GM19025 (cell line): ENCODE measurements at regions not wholly inside any gene's neighbourhood (a gene's known extent, or its start where the extent isn't known, plus 50 kb on each side); places are given as distances from the start of the nearest gene placed in this dataset.

Source experiments
- ATAC-seq: cut with Tn5 transposase; IDR thresholded peaks from one replicate; pipeline ENCODE4 v1.9.1; 2021; ENCODE audit warnings: mild to moderate bottlenecking, low read depth, moderate library complexity; ENCODE audit not compliant: unreplicated experiment

GRCh38 chr10:105700218-105700617 is 1059.1 kb downstream of the SORCS3 start:
- no peak for ATAC-seq

- no peak for ATAC-seq
Measured at GRCh38 chr10:105699504-105699903, 1058.4 kb downstream of the SORCS3 start.

GRCh38 chr10:105698592-105698991 is 1057.5 kb downstream of the SORCS3 start:
- no peak for ATAC-seq

GRCh38 chr10:105697290-105697780 is 1056.2 kb downstream of the SORCS3 start:
- ATAC-seq: no peak

- ATAC-seq: no peak
Measured at GRCh38 chr10:105691811-105692210, 1050.7 kb downstream of the SORCS3 start.

- ATAC-seq: no peak
Measured at GRCh38 chr10:105682911-105683310, 1041.8 kb downstream of the SORCS3 start.

- ATAC-seq: no peak
Measured at GRCh38 chr10:105681051-105681450, 1040.0 kb downstream of the SORCS3 start.

- no peak for ATAC-seq
Measured at GRCh38 chr10:105679781-105680180, 1038.7 kb downstream of the SORCS3 start.

GRCh38 chr10:105675333-105675732 is 1034.2 kb downstream of the SORCS3 start:
- ATAC-seq: no peak

GRCh38 chr10:105674448-105674847 is 1033.4 kb downstream of the SORCS3 start:
- ATAC-seq: no peak

GRCh38 chr10:105658696-105659095 is 1017.6 kb downstream of the SORCS3 start:
- no peak for ATAC-seq

GRCh38 chr10:105656856-105657255 is 1015.8 kb downstream of the SORCS3 start:
- no peak for ATAC-seq

- no peak for ATAC-seq
Measured at GRCh38 chr10:105650306-105650705, 1009.2 kb downstream of the SORCS3 start.

- ATAC-seq: no peak
Measured at GRCh38 chr10:105647354-105647753, 1006.3 kb downstream of the SORCS3 start.

GRCh38 chr10:105644978-105645377 is 1003.9 kb downstream of the SORCS3 start:
- no peak for ATAC-seq

- ATAC-seq: no peak
Measured at GRCh38 chr10:105644559-105644958, 1003.5 kb downstream of the SORCS3 start.

- no peak for ATAC-seq
Measured at GRCh38 chr10:105644091-105644490, 1003.0 kb downstream of the SORCS3 start.

GRCh38 chr10:105643660-105644059 is 1002.6 kb downstream of the SORCS3 start:
- ATAC-seq: no peak

GRCh38 chr10:105634281-105634680 is 993.2 kb downstream of the SORCS3 start:
- ATAC-seq: no peak

- no peak for ATAC-seq
Measured at GRCh38 chr10:105615715-105616365, 974.8 kb downstream of the SORCS3 start.

- no peak for ATAC-seq
Measured at GRCh38 chr10:105611244-105611798, 970.2 kb downstream of the SORCS3 start.

GRCh38 chr10:105609451-105609850 is 968.4 kb downstream of the SORCS3 start:
- no peak for ATAC-seq
